ENCODE measurements at regions not wholly inside any gene's neighbourhood (a gene's known extent, or its start where the extent isn't known, plus 50 kb on each side); places are given as distances from the start of the nearest gene placed in this dataset.

GRCh38 chr20:52621401-52621800 is 350.8 kb upstream of the TSHZ2 start (continued):
- TF ChIP-seq HSF1 (IDR thresholded peaks at IDR 0.05; ENCODE audit: low read depth, low read length) (no peak), ZNF622 (IDR thresholded peaks at IDR 0.05) (no peak), ZBTB4 (CRISPR knock-in tag; IDR thresholded peaks at IDR 0.05) (no peak), YBX1 (IDR thresholded peaks at IDR 0.05) (no peak), KAT2A (conservative IDR thresholded peaks at IDR 0.05; ENCODE audit: control insufficient read depth, low read depth, low read length) (no peak), NFXL1 (IDR thresholded peaks at IDR 0.05; ENCODE audit: borderline replicate concordance) (no peak), PML (IDR thresholded peaks at IDR 0.05; ENCODE audit: low read length) (no peak), CEBPZ (IDR thresholded peaks at IDR 0.05; ENCODE audit: low read depth, low read length) (no peak), TARDBP (IDR thresholded peaks at IDR 0.05; ENCODE audit: borderline replicate concordance) (no peak), MYC (IDR thresholded peaks at IDR 0.05; ENCODE audit: insufficient read depth, insufficient read length, insufficient replicate concordance, low read length, severe bottlenecking) (no peak), HDAC6 (IDR thresholded peaks at IDR 0.05; ENCODE audit: unreplicated experiment) (no peak), CBFB (IDR thresholded peaks at IDR 0.05; ENCODE audit: low read depth) (no peak)

Measured in GM12878 (cell line).